ENCODE measurements at regions not wholly inside any gene's neighbourhood (a gene's known extent, or its start where the extent isn't known, plus 50 kb on each side); places are given as distances from the start of the nearest gene placed in this dataset.

DNA sequence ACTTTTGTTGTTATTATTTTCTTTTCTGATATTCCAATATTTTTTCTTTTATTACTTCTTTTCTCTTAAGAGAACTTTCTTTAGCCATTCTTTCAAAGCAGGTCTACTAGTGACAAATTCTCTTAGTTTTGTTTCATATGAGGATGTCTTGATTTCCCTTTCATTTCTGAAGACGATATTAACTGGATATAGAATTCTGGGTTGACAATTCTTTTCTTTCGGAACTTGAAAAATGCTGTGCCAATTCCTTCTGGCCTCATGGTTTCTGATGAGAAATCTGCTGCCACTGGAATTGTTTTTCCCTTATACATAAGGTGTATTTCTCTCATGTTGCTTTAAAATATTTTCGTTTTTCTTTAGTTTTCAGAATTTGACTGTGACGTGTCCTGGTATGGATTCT, 97.0 kb upstream of the KIF5B start:
- H3K27ac ChIP-seq: no peak overlapping the region
- no peak overlapping the region for H3K4me3 ChIP-seq
- WGBS, 3 donors: 85 to 97% (median 94%) methylated on average over 4 of the region's 4 CpGs
- H3K27me3 ChIP-seq: no peaks in the 10 kb centered on the region
- TF ChIP-seq EP300 (IDR thresholded peaks at IDR 0.05) (no peak), POLR2A (IDR thresholded peaks at IDR 0.05) (no peak)
- TF ChIP-seq, protein P1, sequence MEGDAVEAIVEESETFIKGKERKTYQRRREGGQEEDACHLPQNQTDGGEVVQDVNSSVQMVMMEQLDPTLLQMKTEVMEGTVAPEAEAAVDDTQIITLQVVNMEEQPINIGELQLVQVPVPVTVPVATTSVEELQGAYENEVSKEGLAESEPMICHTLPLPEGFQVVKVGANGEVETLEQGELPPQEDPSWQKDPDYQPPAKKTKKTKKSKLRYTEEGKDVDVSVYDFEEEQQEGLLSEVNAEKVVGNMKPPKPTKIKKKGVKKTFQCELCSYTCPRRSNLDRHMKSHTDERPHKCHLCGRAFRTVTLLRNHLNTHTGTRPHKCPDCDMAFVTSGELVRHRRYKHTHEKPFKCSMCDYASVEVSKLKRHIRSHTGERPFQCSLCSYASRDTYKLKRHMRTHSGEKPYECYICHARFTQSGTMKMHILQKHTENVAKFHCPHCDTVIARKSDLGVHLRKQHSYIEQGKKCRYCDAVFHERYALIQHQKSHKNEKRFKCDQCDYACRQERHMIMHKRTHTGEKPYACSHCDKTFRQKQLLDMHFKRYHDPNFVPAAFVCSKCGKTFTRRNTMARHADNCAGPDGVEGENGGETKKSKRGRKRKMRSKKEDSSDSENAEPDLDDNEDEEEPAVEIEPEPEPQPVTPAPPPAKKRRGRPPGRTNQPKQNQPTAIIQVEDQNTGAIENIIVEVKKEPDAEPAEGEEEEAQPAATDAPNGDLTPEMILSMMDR (IDR thresholded peaks at IDR 0.05): no peak
- peaks cover 4% of the 10 kb centered on the region for H3K4me1 ChIP-seq (ENCODE audit: insufficient read depth)
- DNase-seq: no peak
- H3K9me3 ChIP-seq: no peaks in the 10 kb centered on the region
- intact Hi-C loops (cut with DNase I): no loop called here
- no peaks in the 10 kb centered on the region for H3K36me3 ChIP-seq

DNA sequence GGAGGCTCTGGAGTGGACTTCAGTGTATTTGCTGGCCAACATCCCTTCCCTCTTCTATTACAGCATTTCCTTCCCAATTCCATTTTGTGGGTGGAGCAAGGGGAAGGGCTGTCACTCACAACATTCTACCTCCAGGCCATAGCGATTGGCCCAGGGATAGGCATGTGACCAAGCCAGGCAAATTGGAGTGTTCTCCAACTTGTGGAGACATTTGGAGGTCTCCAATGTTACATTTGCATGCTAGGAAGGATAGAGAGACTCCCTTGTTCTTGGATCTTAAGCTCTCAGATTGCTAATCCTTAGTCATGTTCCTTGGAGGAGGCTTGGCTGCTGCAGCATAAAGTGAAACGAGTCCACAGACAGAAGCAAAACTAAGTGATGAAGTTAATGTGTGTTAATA, 95.6 kb upstream of the KIF5B start:
- 86 to 89% (median 87%) methylated on average over 2 of the region's 2 CpGs for WGBS, 3 donors
- no peak for DNase-seq
- H3K4me1 ChIP-seq (ENCODE audit: insufficient read depth): peaks cover 4% of the 10 kb centered on the region
- H3K9me3 ChIP-seq: no peaks in the 10 kb centered on the region
- H3K27ac ChIP-seq: no peak overlapping the region
- intact Hi-C loops (cut with DNase I): no loop called here
- no peaks in the 10 kb centered on the region for H3K36me3 ChIP-seq
- no peaks in the 10 kb centered on the region for H3K27me3 ChIP-seq
- TF ChIP-seq, protein P1 (IDR thresholded peaks at IDR 0.05): no peak
- TF ChIP-seq POLR2A (IDR thresholded peaks at IDR 0.05): no peak
- TF ChIP-seq EP300 (IDR thresholded peaks at IDR 0.05): no peak
- H3K4me3 ChIP-seq: no peak overlapping the region

DNA sequence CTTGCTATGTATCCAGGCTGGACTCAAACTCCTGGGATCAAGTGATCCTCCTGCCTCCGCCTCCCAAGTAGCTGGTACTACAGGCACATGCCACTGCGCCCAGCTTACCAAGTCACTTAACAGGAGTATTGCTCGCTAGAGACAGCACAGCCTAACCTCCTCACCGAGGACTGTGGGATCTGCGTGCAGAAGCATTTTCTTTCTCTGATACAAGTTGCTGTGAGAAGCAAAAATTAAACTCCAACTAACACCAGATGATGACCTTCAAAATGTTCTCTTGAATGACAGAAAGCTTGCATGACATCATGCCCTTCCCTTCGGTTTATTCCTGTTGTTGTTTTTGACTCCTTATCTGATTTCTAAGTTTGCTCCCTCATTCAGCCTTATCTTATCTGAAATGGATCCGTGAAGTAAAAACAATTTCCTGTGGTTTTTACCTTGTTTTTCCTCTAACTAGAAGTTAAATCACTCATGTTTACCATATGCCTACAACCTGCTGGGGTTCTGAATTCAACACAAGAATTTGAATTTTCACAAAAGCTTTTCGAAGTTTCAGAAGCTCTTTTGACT, 94.4 kb upstream of the KIF5B start:
- intact Hi-C loops (cut with DNase I): no loop called here
- H3K4me1 ChIP-seq (ENCODE audit: insufficient read depth): peaks cover 4% of the 10 kb centered on the region
- WGBS, 3 donors: 70 to 77% (median 71%) methylated on average over 8 of the region's 8 CpGs
- no peaks in the 10 kb centered on the region for H3K27me3 ChIP-seq
- H3K9me3 ChIP-seq: no peaks in the 10 kb centered on the region
- no peak overlapping the region for H3K27ac ChIP-seq
- TF ChIP-seq, protein P1 (IDR thresholded peaks at IDR 0.05): no peak
- no peak for TF ChIP-seq POLR2A (IDR thresholded peaks at IDR 0.05)
- DNase-seq: no peak
- no peak overlapping the region for H3K4me3 ChIP-seq
- H3K36me3 ChIP-seq: no peaks in the 10 kb centered on the region

DNA sequence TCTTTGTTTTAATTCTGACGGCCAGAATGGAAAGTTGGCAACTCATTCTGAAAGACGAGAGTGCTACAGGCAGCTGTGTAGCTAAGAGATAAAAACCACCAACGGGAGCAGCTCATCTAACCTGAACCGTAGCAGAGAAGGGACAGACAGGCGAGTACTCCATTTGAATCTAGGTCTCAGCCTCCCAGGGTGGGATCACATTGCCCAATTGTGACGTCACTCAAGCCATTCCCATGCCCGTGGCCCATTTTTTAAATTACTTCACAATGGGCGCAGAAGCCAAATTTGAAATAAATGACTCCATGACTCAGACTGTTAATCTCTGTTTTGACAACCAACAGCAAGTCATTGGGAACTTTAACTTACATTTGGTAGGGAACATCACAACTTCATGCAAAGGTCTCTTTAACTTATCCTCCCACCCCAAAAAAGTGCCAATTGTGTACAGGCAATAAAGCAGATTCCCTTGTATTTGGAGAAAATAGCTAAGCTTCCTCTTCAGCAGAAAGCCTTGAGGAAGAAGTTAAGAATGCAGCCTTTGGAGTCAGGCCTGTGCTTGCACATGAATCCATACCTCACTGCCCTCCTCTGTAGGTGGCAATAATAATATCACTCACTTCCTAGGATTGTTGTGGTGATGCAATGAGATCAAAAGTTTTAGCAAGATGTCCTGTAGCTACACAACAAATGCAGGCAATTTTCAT, 93.2 kb upstream of the KIF5B start:
- 4 to 9% (median 6%) methylated on average over 8 of the region's 8 CpGs for WGBS, 3 donors
- intact Hi-C loops (cut with DNase I): no loop called here
- no peak for TF ChIP-seq EP300 (IDR thresholded peaks at IDR 0.05)
- TF ChIP-seq, protein P1 (IDR thresholded peaks at IDR 0.05): no peak
- TF ChIP-seq POLR2A (IDR thresholded peaks at IDR 0.05): no peak
- Histone ChIP-seq H3K27ac (peak overlapping the region in 1 of 2 donors; percentile 11), H3K36me3 (no peaks in the 10 kb centered on the region), H3K4me3 (no peak overlapping the region), H3K27me3 (no peaks in the 10 kb centered on the region), H3K9me3 (no peaks in the 10 kb centered on the region), H3K4me1 (ENCODE audit: insufficient read depth) (peaks cover 4% of the 10 kb centered on the region)
- DNase-seq: peak; percentile 74 to 89 (median 76)

All from ovary (tissue), 7 donors.